Stimulated activated CD4-positive, alpha-beta T cell treated with anti-CD3 and anti-CD28 coated beads, TNF-alpha, amount 100 ng/mL, for 1 hour (primary cell): ENCODE measurements at regions not wholly inside any gene's neighbourhood (a gene's known extent, or its start where the extent isn't known, plus 50 kb on each side); places are given as distances from the start of the nearest gene placed in this dataset.

Experiments
- DNase-seq, 3 donors: peaks; one replicate each; pipeline ENCODE4 v3.0.0-alpha.2; 2020; ENCODE audit warnings: low read depth in 3 of 3, low spot score in 1 of 3

GRCh38 chr5:40389591-40389990, 290.1 kb upstream of the PTGER4 start:
- no peak for DNase-seq

- DNase-seq, result no peak
These were observed 293.4 kb upstream of the PTGER4 start for GRCh38 chr5:40386289-40386688.

GRCh38 chr5:40385544-40385943, 294.2 kb upstream of the PTGER4 start:
- no peak for DNase-seq

GRCh38 chr5:40384782-40385390, 294.8 kb upstream of the PTGER4 start:
- DNase-seq, result no peak

- no peak for DNase-seq
These were observed 295.7 kb upstream of the PTGER4 start for GRCh38 chr5:40383749-40384651.

- DNase-seq, result no peak
These were observed 297.9 kb upstream of the PTGER4 start for GRCh38 chr5:40381676-40382363.

- DNase-seq, result no peak
These were observed 298.7 kb upstream of the PTGER4 start for GRCh38 chr5:40381016-40381415.

GRCh38 chr5:40378396-40379177, 301.1 kb upstream of the PTGER4 start:
- DNase-seq, result no peak

GRCh38 chr5:40376566-40376965, 303.1 kb upstream of the PTGER4 start:
- DNase-seq, result no peak

GRCh38 chr5:40374853-40375252, 304.9 kb upstream of the PTGER4 start:
- no peak for DNase-seq

- DNase-seq, result no peak
These were observed 311.5 kb upstream of the PTGER4 start for GRCh38 chr5:40368200-40368599.

- no peak for DNase-seq
These were observed 312.5 kb upstream of the PTGER4 start for GRCh38 chr5:40367255-40367654.

- DNase-seq, result no peak
These were observed 314.1 kb upstream of the PTGER4 start for GRCh38 chr5:40365342-40366330.

GRCh38 chr5:40364441-40364840, 315.3 kb upstream of the PTGER4 start:
- DNase-seq, result no peak

- no peak for DNase-seq
These were observed 318.3 kb upstream of the PTGER4 start for GRCh38 chr5:40361378-40361777.

GRCh38 chr5:40360685-40361084, 319.0 kb upstream of the PTGER4 start:
- DNase-seq, result no peak

- DNase-seq, result no peak
These were observed 319.9 kb upstream of the PTGER4 start for GRCh38 chr5:40359832-40360231.

GRCh38 chr5:40359093-40359492, 320.6 kb upstream of the PTGER4 start:
- DNase-seq, result no peak

GRCh38 chr5:40356248-40356647, 323.5 kb upstream of the PTGER4 start:
- DNase-seq, result no peak

GRCh38 chr5:40355846-40356245, 323.9 kb upstream of the PTGER4 start:
- DNase-seq, result no peak
